Body of pancreas (tissue), 4 donors: ENCODE measurements at regions not wholly inside any gene's neighbourhood (a gene's known extent, or its start where the extent isn't known, plus 50 kb on each side); places are given as distances from the start of the nearest gene placed in this dataset.
A peak's percentile ranks its signal among the peaks of the same experiment; 100 is the strongest.

ENCODE experiments used
- ATAC-seq: fragments of 150-250 bp; one replicate; pipeline ENCODE4 v1.9.1; 2016
- DNase-seq, 4 donors: peaks; one replicate each; pipeline ENCODE4 v3.0.0-alpha.2; 2019
- H3K27ac ChIP-seq, 4 donors: fragments of 200-600 bp; sonication (generic); 1 replicate in 3 of 4; 2 replicates in 1 of 4; pipeline versions ENCODE4 v1.5.1 to v1.6.1; 2016 to 2019; ENCODE audit warnings: mild to moderate bottlenecking in 1 of 4, mixed read lengths in 1 of 4, moderate library complexity in 1 of 4
- H3K27me3 ChIP-seq, 2 donors: fragments of 200-600 bp; sonication (generic); one replicate each; pipeline ENCODE4 v1.6.0; 2016; ENCODE audit warnings: mild to moderate bottlenecking in 1 of 2
- H3K36me3 ChIP-seq, 2 donors: fragments of 200-600 bp; sonication (generic); replicated peaks in 1 of 2; 2 replicates each; pipeline ENCODE4 v1.5.1; 2016; ENCODE audit warnings: low read depth in 2 of 2; ENCODE audit not compliant: insufficient read depth in 1 of 2
- H3K4me1 ChIP-seq: fragments of 200-600 bp; sonication (generic); one replicate; pipeline ENCODE4 v1.6.0; 2016
- H3K4me3 ChIP-seq, 2 donors: fragments of 200-600 bp; sonication (generic); 1 replicate in 1 of 2; 2 replicates in 1 of 2; pipeline ENCODE4 v1.5.1; 2016 to 2019
- H3K9me3 ChIP-seq, 3 donors: fragments of 200-600 bp; sonication (generic); 1 replicate in 2 of 3; 2 replicates in 1 of 3; pipeline ENCODE4 v1.5.1; 2016
- POLR2A ChIP-seq, 3 donors: fragments of 450-650 bp; IDR thresholded peaks; one replicate each; pipeline ENCODE4 v1.6.1; 2016; ENCODE audit warnings: antibody characterized with exemption in 3 of 3, mild to moderate bottlenecking in 2 of 3
- WGBS, 2 donors: methylation state at CpG; one replicate each; pipeline ENCODE4 v1.1.5; 2017; 5-methylcytosine and 5-hydroxymethylcytosine counted together
- intact Hi-C: fragments of 100-400 bp; cut with DNase I; formaldehyde crosslinking; loops from one replicate; pipeline ENCODE4 v1.15.1; 2023
- TF ChIP-seq, protein P1 (sequence below), 7 experiments: fragments of 450-650 bp in 4 of 7; fragments of 200-600 bp in 3 of 7; sonication (generic) in 3 of 7; IDR thresholded peaks; one replicate each; pipeline ENCODE4 v1.5.1; 2016 to 2019; ENCODE audit warnings: antibody characterized with exemption in 7 of 7

DNA sequence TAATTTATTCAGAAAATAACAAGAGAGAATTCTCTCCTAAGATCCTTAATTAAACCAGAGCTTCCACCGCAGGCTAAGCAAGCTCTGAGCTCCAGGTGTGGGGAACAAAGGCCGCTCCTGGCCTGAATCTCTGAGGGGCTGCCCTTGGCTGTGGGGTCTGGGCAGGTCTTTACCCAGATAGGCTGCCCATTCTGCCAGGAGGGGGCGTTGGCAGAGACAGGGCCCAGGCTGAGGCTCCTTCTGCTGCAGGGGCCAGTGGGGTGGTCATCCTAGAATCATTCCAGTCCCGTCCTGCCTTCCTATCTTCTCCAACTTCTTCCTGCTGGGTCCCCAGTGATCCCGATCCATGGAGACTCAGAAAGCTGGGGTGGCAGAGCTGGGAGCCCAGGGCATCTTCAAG is 82.9 kb upstream of the POU3F1 start:
- Histone ChIP-seq H3K9me3 (no peaks in the 10 kb centered on the region), H3K27ac (no peak overlapping the region), H3K27me3 (no peaks in the 10 kb centered on the region), H3K4me3 (no peak overlapping the region), H3K4me1 (no peaks in the 10 kb centered on the region), H3K36me3 (no peaks in the 10 kb centered on the region)
- intact Hi-C loops, result no loop called here
- TF ChIP-seq, protein P1, sequence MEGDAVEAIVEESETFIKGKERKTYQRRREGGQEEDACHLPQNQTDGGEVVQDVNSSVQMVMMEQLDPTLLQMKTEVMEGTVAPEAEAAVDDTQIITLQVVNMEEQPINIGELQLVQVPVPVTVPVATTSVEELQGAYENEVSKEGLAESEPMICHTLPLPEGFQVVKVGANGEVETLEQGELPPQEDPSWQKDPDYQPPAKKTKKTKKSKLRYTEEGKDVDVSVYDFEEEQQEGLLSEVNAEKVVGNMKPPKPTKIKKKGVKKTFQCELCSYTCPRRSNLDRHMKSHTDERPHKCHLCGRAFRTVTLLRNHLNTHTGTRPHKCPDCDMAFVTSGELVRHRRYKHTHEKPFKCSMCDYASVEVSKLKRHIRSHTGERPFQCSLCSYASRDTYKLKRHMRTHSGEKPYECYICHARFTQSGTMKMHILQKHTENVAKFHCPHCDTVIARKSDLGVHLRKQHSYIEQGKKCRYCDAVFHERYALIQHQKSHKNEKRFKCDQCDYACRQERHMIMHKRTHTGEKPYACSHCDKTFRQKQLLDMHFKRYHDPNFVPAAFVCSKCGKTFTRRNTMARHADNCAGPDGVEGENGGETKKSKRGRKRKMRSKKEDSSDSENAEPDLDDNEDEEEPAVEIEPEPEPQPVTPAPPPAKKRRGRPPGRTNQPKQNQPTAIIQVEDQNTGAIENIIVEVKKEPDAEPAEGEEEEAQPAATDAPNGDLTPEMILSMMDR (IDR thresholded peaks at IDR 0.05), result no peak
- TF ChIP-seq POLR2A (IDR thresholded peaks at IDR 0.05), result no peak
- WGBS, 2 donors, result 75 to 89% methylated on average over 4 to 5 of the region's 5 CpGs
- no peak for ATAC-seq
- no peak for DNase-seq

DNA sequence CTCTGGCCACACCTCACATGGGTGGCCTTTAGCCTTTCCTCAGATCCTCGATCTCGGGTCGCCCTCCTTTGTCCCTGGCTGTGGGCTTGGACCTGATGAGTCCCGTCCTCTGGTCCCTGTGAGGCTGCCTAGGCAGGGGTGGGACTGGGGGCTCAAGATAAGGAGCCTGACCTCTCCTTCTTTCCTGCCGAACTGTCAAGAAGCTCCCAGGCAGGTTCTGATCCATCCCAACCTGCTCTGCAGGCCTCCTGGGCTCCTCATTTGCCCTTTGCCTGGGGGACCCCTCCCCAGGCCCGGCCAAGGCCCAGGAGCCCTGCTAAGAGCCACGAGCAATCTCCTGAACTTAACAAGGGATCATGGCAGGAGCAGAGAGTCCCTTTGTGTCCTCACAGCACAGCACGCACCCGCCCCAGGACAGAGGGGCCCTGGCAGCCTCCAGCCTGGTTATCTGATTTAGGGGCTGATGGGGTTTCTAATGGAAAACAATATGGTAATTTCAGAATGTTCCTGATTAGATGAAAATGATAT is 82.4 kb upstream of the POU3F1 start:
- TF ChIP-seq, protein P1 (IDR thresholded peaks at IDR 0.05), result no peak
- TF ChIP-seq POLR2A (IDR thresholded peaks at IDR 0.05), result no peak
- intact Hi-C loops, result no loop called here
- Histone ChIP-seq H3K9me3 (no peaks in the 10 kb centered on the region), H3K27me3 (no peaks in the 10 kb centered on the region), H3K4me3 (no peak overlapping the region), H3K36me3 (no peaks in the 10 kb centered on the region), H3K4me1 (no peaks in the 10 kb centered on the region), H3K27ac (no peak overlapping the region)
- DNase-seq, result no peak
- 71 to 96% methylated on average over 4 to 9 of the region's 9 CpGs for WGBS, 2 donors
- ATAC-seq, result no peak

DNA sequence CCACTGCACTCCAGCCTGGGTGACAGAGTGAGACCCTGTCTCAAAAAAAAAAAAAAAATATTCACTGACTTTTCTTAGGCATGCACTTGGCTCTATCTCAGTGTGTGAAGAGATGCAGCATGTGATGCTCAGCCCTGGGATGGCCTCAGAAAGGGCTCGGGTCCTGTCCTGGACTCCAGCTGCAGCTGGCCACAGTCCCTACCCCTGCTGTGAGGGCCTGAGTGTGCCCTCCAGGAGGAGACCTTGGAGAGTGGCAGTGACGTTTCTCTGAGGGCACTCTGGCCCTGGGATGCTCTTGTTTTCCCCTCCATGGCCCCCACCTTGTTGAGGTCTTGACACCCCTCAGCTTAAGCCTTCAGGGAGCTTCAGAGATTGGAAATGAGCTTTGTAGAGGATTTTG is 81.9 kb upstream of the POU3F1 start:
- ATAC-seq (no peak), DNase-seq (no peak)
- intact Hi-C loops, result no loop called here
- Histone ChIP-seq H3K4me1 (no peaks in the 10 kb centered on the region), H3K9me3 (no peaks in the 10 kb centered on the region), H3K27ac (no peak overlapping the region), H3K4me3 (no peak overlapping the region), H3K27me3 (no peaks in the 10 kb centered on the region), H3K36me3 (no peaks in the 10 kb centered on the region)
- WGBS, 2 donors, result 42 to 62% methylated on average over 2 of the region's 2 CpGs
- no peak for TF ChIP-seq POLR2A (IDR thresholded peaks at IDR 0.05)
- TF ChIP-seq, protein P1 (IDR thresholded peaks at IDR 0.05), result no peak

DNA sequence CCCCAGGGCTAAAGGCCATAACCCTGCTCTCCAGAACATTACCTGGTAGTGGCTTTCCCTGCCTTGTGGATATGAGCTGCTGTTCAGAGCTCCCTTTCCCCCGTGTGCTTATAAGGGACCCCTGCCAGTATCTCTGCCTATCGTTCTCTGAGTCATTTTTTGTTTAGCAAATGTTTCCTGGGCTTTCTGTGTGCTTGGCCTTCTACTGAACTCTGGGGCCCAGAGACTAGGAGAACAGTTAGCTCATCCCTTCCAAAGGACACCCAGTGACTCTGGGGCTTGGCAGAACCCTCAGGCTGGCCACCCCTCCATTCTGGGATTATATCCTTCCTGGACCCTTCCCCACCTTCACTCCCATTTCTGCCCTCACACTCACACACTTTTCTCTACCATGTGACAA is 80.8 kb upstream of the POU3F1 start:
- Histone ChIP-seq H3K27me3 (no peaks in the 10 kb centered on the region), H3K4me3 (no peak overlapping the region), H3K9me3 (no peaks in the 10 kb centered on the region), H3K27ac (no peak overlapping the region), H3K4me1 (no peaks in the 10 kb centered on the region), H3K36me3 (no peaks in the 10 kb centered on the region)
- WGBS, 2 donors, result 36 to 44% methylated on average over 2 of the region's 2 CpGs
- DNase-seq (peak in 1 of 4 donors; percentile 6), ATAC-seq (no peak)
- no peak for TF ChIP-seq POLR2A (IDR thresholded peaks at IDR 0.05)
- TF ChIP-seq, protein P1 (IDR thresholded peaks at IDR 0.05), result no peak
- intact Hi-C loops, result no loop called here

DNA sequence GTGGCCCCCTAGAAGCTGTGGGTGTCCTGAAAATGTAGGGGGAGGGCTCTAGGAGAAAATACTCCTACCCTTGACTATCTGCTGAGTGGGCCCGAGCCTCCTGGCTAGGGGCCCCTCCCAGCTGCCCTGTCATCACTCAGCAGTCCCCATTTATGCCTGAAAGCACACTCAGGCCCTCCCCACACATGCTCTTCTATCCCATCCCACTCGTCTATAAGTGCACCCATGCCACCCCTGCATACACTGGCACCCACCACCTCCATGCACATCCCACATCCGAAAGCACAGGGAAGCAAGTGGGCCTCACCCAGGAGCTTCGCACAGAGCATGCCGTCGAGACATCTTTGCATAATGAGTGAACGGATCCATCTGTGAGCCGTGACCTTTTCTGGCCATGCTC is 80.4 kb upstream of the POU3F1 start:
- intact Hi-C loops, result no loop called here
- WGBS, 2 donors, result 70 to 82% methylated on average over 7 to 8 of the region's 8 CpGs

More for the DNA sequence above, 80.4 kb upstream of the POU3F1 start:
- Histone ChIP-seq H3K27ac (no peak overlapping the region), H3K4me1 (no peaks in the 10 kb centered on the region), H3K36me3 (no peaks in the 10 kb centered on the region), H3K27me3 (no peaks in the 10 kb centered on the region), H3K4me3 (no peak overlapping the region), H3K9me3 (no peaks in the 10 kb centered on the region)
- ATAC-seq (no peak), DNase-seq (no peak)
- TF ChIP-seq, protein P1 (IDR thresholded peaks at IDR 0.05), result no peak
- TF ChIP-seq POLR2A (IDR thresholded peaks at IDR 0.05), result no peak
